Chondrocyte (in vitro differentiated cells): ENCODE measurements at regions not wholly inside any gene's neighbourhood (a gene's known extent, or its start where the extent isn't known, plus 50 kb on each side); places are given as distances from the start of the nearest gene placed in this dataset.
"Not testable (repeated sequence)": the region's sequence is repeated elsewhere in the genome, so short reads cannot be mapped to it uniquely, and the experiment has no call there.

Experiments used
- DNase-seq: peaks from one replicate; pipeline ENCODE4 v3.0.0; 2021; ENCODE audit warnings: mixed read lengths, low spot score
- H3K27ac Mint-ChIP-seq: one replicate; pipeline ENCODE4 v1.8.0; 2021; ENCODE audit warnings: mild to moderate bottlenecking, moderate library complexity, mixed read lengths; ENCODE audit not compliant: unreplicated experiment
- H3K27me3 Mint-ChIP-seq: 2 replicates; pipeline ENCODE4 v1.8.0; 2021; ENCODE audit warnings: low read depth, mixed read lengths
- H3K36me3 Mint-ChIP-seq: 2 replicates; pipeline ENCODE4 v1.8.0; 2021; ENCODE audit warnings: low read depth, mixed read lengths
- H3K4me1 Mint-ChIP-seq: 2 replicates; pipeline ENCODE4 v1.8.0; 2021; ENCODE audit warnings: low read depth, mild to moderate bottlenecking, mixed read lengths
- H3K4me3 Mint-ChIP-seq: one replicate; pipeline ENCODE4 v1.8.0; 2021; ENCODE audit warnings: mild to moderate bottlenecking, moderate library complexity, mixed read lengths; ENCODE audit not compliant: unreplicated experiment
- H3K9me3 Mint-ChIP-seq: 2 replicates; pipeline ENCODE4 v1.8.0; 2021; ENCODE audit warnings: low read depth, mixed read lengths
- TF ChIP-seq, protein P1 (sequence below): fragments of 200-600 bp; sonication (generic); IDR thresholded peaks from 2 replicates; pipeline ENCODE4 v1.5.0; 2021; ENCODE audit warnings: antibody characterized with exemption, mild to moderate bottlenecking, moderate library complexity

DNA sequence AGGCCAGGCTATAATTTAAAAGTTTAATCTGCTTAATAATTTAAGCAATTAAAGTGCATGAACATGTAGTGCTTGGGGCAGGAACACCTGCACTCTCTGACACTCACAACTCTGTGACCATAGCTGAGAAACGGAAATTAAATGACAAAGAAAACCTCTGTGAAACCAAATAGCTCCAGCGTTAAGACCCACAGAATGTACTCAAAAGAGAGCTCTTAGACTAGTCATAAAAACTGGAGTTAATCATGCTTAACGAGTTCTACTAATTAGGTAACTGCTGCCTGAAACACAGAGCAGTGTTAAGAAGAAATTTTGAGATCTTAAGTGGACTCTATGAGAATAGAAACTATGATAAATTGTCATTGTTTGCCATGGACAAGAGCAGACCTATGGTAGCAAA, 174.4 kb upstream of the SPIN4 start:
- TF ChIP-seq, protein P1, sequence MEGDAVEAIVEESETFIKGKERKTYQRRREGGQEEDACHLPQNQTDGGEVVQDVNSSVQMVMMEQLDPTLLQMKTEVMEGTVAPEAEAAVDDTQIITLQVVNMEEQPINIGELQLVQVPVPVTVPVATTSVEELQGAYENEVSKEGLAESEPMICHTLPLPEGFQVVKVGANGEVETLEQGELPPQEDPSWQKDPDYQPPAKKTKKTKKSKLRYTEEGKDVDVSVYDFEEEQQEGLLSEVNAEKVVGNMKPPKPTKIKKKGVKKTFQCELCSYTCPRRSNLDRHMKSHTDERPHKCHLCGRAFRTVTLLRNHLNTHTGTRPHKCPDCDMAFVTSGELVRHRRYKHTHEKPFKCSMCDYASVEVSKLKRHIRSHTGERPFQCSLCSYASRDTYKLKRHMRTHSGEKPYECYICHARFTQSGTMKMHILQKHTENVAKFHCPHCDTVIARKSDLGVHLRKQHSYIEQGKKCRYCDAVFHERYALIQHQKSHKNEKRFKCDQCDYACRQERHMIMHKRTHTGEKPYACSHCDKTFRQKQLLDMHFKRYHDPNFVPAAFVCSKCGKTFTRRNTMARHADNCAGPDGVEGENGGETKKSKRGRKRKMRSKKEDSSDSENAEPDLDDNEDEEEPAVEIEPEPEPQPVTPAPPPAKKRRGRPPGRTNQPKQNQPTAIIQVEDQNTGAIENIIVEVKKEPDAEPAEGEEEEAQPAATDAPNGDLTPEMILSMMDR: no peak
- H3K4me1 Mint-ChIP-seq: no peaks in the 10 kb centered on the region
- H3K9me3 Mint-ChIP-seq: peaks cover 25% of the 10 kb centered on the region
- no peak overlapping the region for H3K4me3 Mint-ChIP-seq
- H3K36me3 Mint-ChIP-seq: peaks cover 1% of the 10 kb centered on the region
- H3K27ac Mint-ChIP-seq: no peak overlapping the region
- DNase-seq: no peak
- no peaks in the 10 kb centered on the region for H3K27me3 Mint-ChIP-seq

DNA sequence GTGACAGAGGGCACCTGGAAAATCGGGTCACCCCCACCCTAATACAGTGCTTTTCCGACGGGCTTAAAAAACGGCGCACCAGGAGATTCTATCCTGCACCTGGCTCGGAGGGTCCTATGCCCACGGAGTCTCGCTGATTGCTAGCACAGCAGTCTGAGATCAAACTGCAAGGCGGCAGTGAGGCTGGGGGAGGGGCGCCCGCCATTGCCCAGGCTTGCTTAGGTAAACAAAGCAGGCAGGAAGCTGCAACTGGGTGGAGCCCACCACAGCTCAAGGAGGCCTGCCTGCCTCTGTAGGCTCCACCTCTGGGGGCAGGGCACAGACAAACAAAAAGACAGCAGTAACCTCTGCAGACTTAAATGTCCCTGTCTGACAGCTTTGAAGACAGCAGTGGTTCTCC, 168.2 kb upstream of the SPIN4 start:
- H3K27me3 Mint-ChIP-seq, H3K4me3 Mint-ChIP-seq, H3K27ac Mint-ChIP-seq, H3K36me3 Mint-ChIP-seq, DNase-seq: not testable (repeated sequence)
- Mint-ChIP-seq H3K4me1 (peaks cover 13% of the 10 kb centered on the region), H3K9me3 (peaks cover 14% of the 10 kb centered on the region)

DNA sequence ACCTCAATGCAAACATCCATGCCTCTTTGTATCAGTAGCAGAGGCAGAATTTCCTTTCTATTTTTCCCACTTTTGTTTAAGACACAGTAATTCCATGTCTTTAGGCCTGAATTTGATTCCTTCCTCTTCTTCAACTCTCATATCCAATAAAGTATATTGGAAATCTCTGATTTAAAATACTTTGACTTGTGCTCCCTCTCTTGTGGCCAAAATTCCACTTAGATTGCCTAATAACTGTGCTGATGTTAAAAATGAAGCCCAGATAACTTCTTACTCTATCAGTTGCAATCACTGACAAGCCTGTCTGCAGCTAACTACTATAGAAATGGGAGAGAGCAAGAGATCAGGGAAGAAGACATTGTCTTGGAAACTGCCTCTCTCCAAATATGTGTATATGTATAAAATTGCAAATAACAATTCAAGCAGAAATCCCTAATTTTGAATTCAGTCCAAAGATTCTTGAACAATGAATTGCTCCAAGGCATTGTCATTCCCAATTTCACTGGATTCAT, 163.5 kb upstream of the SPIN4 start:
- peaks cover 19% of the 10 kb centered on the region for H3K4me1 Mint-ChIP-seq
- DNase-seq: no peak
- no peak overlapping the region for H3K27ac Mint-ChIP-seq
- H3K27me3 Mint-ChIP-seq: no peaks in the 10 kb centered on the region
- no peaks in the 10 kb centered on the region for H3K36me3 Mint-ChIP-seq
- TF ChIP-seq, protein P1: no peak
- no peak overlapping the region for H3K4me3 Mint-ChIP-seq
- H3K9me3 Mint-ChIP-seq: peaks cover 5% of the 10 kb centered on the region

DNA sequence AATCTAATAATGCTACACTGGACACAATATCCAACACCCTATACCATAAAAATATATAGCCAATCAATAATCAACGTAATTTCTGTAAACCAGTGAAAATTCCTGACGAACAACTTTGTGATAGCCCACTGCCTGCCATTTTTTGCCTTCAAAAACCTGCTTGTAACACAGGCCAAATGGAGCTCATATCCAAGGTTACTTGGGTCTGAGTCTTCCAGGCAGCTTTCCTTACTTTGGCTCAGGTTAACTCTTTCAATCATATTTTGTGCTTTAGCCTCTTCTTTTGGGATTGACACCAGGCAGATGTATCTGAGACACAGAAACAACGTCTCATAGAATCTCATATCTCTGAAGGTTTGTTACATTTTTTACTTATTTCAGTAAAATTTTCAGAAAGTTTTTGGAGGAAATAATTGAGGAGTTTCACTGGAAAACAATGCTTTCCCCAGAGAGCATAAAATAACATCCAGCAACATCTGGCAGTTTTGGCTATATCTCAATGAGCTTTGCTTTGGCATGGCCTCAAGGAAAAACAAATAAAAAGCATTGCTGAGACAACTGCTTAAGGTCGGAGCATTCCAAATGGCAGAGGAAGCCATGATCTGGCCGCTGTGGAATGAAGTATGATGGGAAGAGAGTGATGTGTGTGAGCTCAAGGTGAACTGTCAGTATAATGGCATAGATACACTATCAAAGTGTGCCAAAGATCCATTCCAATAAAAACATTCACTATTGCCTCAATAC, 162.9 kb upstream of the SPIN4 start:
- no peak overlapping the region for H3K4me3 Mint-ChIP-seq
- H3K27ac Mint-ChIP-seq: peak overlapping the region; percentile 39
- DNase-seq: no peak

DNA sequence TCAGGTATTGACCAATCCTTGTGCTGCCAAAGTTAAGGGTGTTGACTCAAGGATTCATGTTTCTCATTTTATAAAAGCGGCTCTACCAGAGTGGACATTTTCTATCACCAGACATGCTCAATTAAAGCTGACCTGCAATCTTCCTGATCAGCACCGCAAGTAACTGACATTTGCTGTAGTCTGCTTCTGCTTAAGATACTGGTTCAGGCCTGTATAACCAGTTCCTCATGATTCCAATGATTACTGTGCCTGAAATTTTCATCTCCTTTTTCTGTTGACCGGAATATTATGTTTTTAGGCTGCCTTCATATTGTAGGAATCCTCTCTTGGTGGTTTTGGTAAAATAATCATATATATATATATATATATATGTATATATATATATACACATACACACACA, 160.2 kb upstream of the SPIN4 start:
- Mint-ChIP-seq H3K27me3 (no peaks in the 10 kb centered on the region), H3K9me3 (peaks cover 3% of the 10 kb centered on the region), H3K4me3 (no peak overlapping the region), H3K36me3 (no peaks in the 10 kb centered on the region), H3K27ac (no peak overlapping the region), H3K4me1 (peaks cover 15% of the 10 kb centered on the region)
- TF ChIP-seq, protein P1: no peak
- no peak for DNase-seq

More for the DNA sequence above, 162.9 kb upstream of the SPIN4 start:
- TF ChIP-seq, protein P1: no peak
- Mint-ChIP-seq H3K4me1 (peaks cover 16% of the 10 kb centered on the region), H3K9me3 (peaks cover 7% of the 10 kb centered on the region), H3K27me3 (no peaks in the 10 kb centered on the region), H3K36me3 (no peaks in the 10 kb centered on the region)

DNA sequence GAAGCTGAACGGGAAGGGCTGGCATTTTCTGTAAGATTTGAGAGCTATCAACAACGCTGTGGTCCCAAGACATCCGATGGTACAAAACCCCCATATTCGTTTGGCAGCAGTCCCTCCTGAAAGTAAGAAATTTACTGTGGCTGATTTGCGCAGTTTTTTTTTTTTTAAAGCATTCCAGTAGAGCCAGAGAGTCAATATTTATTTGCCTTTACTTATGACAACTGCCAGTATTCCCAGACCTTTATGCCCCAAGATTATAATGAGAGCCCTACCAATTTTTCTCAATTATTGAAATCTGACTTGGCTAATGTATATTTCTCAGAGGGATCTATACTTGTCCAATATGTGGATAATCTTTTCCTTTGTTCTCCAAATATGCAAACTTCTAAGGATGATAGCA, 157.5 kb upstream of the SPIN4 start:
- no peak overlapping the region for H3K4me3 Mint-ChIP-seq
- peaks cover 6% of the 10 kb centered on the region for H3K4me1 Mint-ChIP-seq
- no peak overlapping the region for H3K27ac Mint-ChIP-seq
- no peak for DNase-seq
- no peaks in the 10 kb centered on the region for H3K36me3 Mint-ChIP-seq
- H3K27me3 Mint-ChIP-seq: no peaks in the 10 kb centered on the region
- TF ChIP-seq, protein P1: no peak
- peaks cover 7% of the 10 kb centered on the region for H3K9me3 Mint-ChIP-seq
